ENCODE measurements at regions not wholly inside any gene's neighbourhood (a gene's known extent, or its start where the extent isn't known, plus 50 kb on each side); places are given as distances from the start of the nearest gene placed in this dataset.

DNA sequence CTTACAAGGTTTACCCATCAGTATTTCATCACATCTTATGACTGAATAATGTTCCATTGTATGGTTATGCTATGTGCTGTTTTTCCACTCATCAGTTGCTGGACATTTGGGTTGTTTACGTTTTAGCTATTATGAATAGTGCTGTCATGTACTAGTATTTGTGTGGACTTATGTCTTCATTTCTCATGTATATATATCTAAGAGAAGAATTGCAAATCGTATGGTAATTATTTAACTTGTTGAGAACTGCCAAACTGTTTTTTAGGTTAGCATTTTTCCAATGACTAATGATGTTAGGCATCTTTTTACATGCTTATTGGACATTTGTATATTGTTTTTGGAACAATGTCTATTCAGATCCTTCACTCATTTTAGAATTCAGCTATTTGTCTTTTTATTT lies 368.3 kb downstream of the LMO7 start:
- no peaks in the 10 kb centered on the region for H3K27me3 Mint-ChIP-seq
- H3K4me3 Mint-ChIP-seq: no peak overlapping the region
- no peak for ATAC-seq (ENCODE audit: low read depth in 2 of 2)
- H3K36me3 Mint-ChIP-seq: no peaks in the 10 kb centered on the region
- H3K9me3 Mint-ChIP-seq: peaks cover 0 to 2% (median 0%) of the 10 kb centered on the region in 7 donors
- H3K27ac Mint-ChIP-seq: no peak overlapping the region
- DNase-seq: no peak
- H3K4me1 Mint-ChIP-seq: no peaks in the 10 kb centered on the region

DNA sequence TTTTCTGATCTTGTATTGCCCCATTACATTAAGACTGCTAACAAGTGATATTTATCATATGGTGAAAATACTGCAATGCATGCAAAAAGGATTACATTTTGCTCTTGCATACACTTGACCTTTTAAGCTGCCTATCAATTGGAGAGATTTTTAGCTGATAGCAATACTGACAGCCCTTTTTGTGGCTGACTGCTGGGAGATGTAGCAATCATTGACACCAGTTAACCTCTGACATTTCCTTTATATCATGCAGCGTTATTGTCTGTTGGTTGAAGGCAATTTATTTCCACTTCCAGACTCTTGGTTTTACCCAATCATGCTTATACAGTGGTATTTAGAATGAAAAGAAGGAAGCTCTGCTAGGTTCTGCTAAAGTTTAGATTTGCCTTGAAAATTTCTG lies 364.0 kb downstream of the LMO7 start:
- no peaks in the 10 kb centered on the region for H3K27me3 Mint-ChIP-seq
- H3K27ac Mint-ChIP-seq: no peak overlapping the region
- H3K36me3 Mint-ChIP-seq: no peaks in the 10 kb centered on the region
- no peaks in the 10 kb centered on the region for H3K4me1 Mint-ChIP-seq
- DNase-seq: no peak
- H3K9me3 Mint-ChIP-seq: peaks cover 0 to 2% (median 0%) of the 10 kb centered on the region in 7 donors
- no peak for ATAC-seq (ENCODE audit: low read depth in 2 of 2)
- H3K4me3 Mint-ChIP-seq: no peak overlapping the region

DNA sequence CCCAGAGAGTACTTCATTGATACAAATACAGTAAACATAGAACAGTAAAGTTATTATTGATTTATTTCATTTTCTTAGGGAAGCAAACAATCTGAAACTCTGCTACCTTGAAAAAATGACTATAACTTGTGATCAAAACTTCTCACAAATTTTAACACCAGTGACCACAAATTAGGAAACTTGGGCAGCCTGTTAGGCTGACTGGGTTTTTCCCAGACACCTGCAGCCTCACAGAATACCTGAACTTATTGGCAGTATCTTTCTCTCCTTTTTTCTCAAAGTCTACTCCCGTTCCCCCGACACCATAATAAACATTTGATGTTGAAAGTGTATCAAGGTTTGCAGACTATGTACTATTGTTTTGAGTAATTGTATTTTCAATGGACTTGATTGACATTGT lies 360.5 kb downstream of the LMO7 start:
- Mint-ChIP-seq H3K9me3 (peaks cover 0 to 2% (median 0%) of the 10 kb centered on the region in 7 donors), H3K27ac (no peak overlapping the region), H3K4me1 (no peaks in the 10 kb centered on the region), H3K36me3 (no peaks in the 10 kb centered on the region), H3K27me3 (no peaks in the 10 kb centered on the region), H3K4me3 (no peak overlapping the region)
- ATAC-seq (ENCODE audit: low read depth in 2 of 2): no peak
- DNase-seq: no peak

DNA sequence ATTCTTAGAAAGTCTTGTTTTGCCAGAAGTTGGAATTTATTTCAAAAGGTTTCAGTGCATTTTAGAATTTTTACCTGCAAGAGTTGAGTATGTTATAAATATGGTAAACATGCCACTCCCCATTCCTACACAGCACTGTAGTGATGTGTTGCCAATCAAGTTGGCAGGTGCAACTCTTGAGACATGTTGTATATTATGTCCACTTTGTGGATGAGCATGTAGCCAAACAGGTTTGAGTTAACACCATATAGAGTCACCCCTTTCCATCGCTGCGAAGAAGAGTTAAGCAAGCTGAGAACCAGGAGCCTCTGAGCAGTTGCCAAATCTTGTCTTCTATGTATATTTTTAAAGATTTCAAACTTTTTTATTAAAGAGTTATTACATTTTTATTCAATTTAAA lies 359.8 kb downstream of the LMO7 start:
- Mint-ChIP-seq H3K27ac (no peak overlapping the region), H3K4me1 (no peaks in the 10 kb centered on the region), H3K9me3 (peaks cover 0 to 2% (median 0%) of the 10 kb centered on the region in 7 donors), H3K36me3 (no peaks in the 10 kb centered on the region), H3K4me3 (no peak overlapping the region), H3K27me3 (no peaks in the 10 kb centered on the region)
- ATAC-seq (ENCODE audit: low read depth in 2 of 2) (no peak), DNase-seq (no peak)

DNA sequence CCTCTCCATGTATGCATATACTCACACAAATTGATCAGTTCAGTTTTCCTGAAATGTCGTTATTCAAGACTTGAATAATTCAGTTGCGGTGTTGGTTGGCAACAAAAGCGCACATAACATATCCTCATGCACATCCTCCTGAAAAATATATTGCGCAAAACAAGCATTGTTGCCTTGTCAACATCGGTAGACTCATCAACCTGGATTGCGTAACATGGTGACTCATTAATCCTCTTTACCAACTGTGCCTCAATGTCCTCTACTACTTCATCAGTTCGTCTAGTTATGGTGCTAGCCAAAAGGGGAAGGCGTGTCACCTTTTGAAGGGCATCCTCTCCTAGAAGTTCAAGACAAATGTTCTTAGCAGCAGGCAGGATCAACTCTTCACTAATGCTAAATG lies 357.7 kb downstream of the LMO7 start:
- ATAC-seq (ENCODE audit: low read depth in 2 of 2): no peak
- H3K27me3 Mint-ChIP-seq: no peaks in the 10 kb centered on the region
- H3K9me3 Mint-ChIP-seq: peaks cover 0 to 16% (median 2%) of the 10 kb centered on the region in 7 donors
- H3K27ac Mint-ChIP-seq: no peak overlapping the region
- no peak overlapping the region for H3K4me3 Mint-ChIP-seq
- no peaks in the 10 kb centered on the region for H3K36me3 Mint-ChIP-seq
- H3K4me1 Mint-ChIP-seq: no peaks in the 10 kb centered on the region
- DNase-seq: no peak

DNA sequence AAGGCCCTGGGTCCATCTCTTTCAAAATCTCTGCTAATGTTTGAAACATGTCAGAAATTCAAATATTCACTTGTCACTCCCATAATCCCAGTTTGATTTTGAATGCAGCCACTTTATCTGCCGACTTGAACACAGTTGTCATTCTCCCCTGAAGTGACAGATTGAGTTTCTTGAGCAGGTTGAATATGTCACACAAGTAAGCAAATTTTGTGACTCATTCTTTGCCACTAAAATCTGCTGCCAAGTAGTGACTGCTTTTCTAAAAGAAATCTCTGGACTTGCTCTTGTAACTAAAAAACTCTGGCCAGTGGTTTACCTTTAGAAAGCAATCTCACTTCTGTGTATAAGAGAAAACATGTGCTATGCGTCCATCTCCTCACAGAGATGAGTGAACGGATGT lies 357.1 kb downstream of the LMO7 start:
- no peak overlapping the region for H3K27ac Mint-ChIP-seq
- no peaks in the 10 kb centered on the region for H3K27me3 Mint-ChIP-seq
- ATAC-seq (ENCODE audit: low read depth in 2 of 2) (no peak), DNase-seq (no peak)
- H3K9me3 Mint-ChIP-seq: peaks cover 0 to 16% (median 2%) of the 10 kb centered on the region in 7 donors
- no peaks in the 10 kb centered on the region for H3K4me1 Mint-ChIP-seq
- no peak overlapping the region for H3K4me3 Mint-ChIP-seq
- H3K36me3 Mint-ChIP-seq: no peaks in the 10 kb centered on the region

DNA sequence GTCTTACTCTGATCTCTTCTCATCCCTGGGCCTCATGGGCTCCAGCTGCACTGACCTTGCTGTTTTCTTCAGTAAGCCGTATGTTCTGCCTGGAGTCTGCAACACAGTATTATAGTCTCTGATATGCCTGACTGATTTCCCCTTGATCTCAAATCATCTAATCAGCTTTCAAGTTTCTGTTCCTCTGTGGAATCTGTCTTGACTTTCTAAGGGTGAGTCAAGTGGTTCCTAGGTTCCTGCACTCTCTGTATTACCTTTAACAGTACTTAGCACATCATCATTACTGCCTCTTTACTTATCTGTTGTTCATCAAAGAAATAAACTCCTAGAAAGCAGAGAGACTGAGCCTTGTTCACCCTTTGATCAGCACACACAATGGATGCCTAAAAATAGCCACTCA lies 350.7 kb downstream of the LMO7 start:
- peak; percentile 0 for DNase-seq
- Mint-ChIP-seq H3K27ac (no peak overlapping the region), H3K4me3 (no peak overlapping the region), H3K36me3 (no peaks in the 10 kb centered on the region), H3K9me3 (peaks cover 0 to 16% (median 2%) of the 10 kb centered on the region in 7 donors), H3K4me1 (peaks cover 4 to 6% (median 5%) of the 10 kb centered on the region in 3 donors), H3K27me3 (no peaks in the 10 kb centered on the region)
- peak; percentile 62 to 74 for ATAC-seq (ENCODE audit: low read depth in 2 of 2)

DNA sequence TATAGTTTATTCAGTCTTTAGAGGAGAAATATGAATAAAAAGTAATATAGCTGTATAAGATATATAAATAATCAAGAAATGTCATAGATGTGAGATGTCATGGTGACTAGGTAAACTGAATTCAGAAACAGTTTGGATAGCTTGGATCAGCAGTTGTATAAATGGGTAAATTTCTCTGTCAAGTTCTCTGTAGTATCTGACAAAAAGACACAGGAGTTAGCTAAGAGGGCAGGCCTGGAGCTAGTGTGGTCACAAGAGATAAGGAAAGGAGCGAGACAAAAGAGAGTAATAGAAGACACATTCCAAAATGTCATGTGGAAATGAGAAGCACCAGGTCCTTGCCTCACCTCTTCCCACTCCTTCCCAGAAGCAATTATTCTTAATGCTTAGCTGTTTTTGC lies 349.0 kb downstream of the LMO7 start:
- no peak overlapping the region for H3K4me3 Mint-ChIP-seq
- ATAC-seq (ENCODE audit: low read depth in 2 of 2): no peak
- H3K9me3 Mint-ChIP-seq: peaks cover 0 to 13% (median 0%) of the 10 kb centered on the region in 7 donors
- H3K4me1 Mint-ChIP-seq: peaks cover 4 to 6% (median 5%) of the 10 kb centered on the region in 3 donors
- peak overlapping the region in 1 of 6 donors; percentile 33 for H3K27ac Mint-ChIP-seq
- H3K27me3 Mint-ChIP-seq: no peaks in the 10 kb centered on the region
- H3K36me3 Mint-ChIP-seq: no peaks in the 10 kb centered on the region
- DNase-seq: no peak

DNA sequence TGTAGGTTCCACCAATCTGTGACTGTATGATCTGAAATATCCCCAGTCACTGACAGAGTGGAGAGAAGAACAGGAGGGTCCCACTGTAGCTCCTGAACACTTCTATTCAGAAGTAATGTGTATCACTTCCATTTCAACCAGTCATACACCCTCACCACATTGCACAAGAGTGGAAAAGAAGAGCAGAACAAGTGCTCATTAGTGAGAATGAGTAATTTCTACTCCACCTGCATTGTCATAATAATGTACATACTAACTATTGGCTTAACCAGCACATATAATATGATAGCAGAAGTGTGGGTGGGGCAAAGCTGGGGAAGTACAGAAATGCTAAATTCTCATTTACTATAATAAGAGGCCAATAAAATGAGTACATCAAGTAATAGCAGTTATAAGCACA lies 342.7 kb downstream of the LMO7 start:
- H3K4me1 Mint-ChIP-seq: no peaks in the 10 kb centered on the region
- H3K27me3 Mint-ChIP-seq: no peaks in the 10 kb centered on the region
- DNase-seq (no peak), ATAC-seq (ENCODE audit: low read depth in 2 of 2) (no peak)
- no peak overlapping the region for H3K27ac Mint-ChIP-seq
- no peaks in the 10 kb centered on the region for H3K9me3 Mint-ChIP-seq
- H3K36me3 Mint-ChIP-seq: no peaks in the 10 kb centered on the region
- H3K4me3 Mint-ChIP-seq: no peak overlapping the region

DNA sequence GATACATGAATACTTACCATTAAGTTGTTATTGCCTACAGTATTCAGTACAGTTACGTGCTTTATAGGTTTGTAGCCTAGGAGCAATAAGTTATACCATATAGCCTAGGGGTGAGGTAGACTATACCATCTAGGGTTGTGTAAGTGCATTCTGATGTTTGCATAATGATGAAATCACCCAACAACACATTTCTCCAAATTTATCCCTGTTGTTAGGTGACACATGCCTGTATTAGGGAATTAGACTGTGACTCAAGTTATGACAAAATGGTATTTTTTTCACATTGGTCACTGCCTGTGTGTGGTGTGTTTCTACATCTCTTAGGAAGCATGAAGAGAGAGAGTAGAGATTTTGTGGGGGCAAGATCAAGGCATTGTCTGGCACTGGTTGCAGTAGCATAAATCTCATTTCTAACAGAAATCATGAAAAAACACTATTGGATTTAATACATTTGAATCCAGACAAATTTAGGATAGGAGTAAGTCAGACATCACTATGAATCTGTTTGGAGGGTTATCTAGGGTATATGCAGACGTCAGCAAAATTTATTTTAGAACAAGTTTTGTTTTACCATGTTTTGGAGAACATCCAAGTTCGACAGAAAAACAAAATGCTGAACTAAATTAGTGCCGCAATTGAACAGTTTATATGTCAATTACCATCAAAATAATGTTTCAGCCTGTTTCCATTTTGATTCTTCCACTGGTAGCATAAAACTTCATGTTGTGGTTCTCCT lies 332.1 kb downstream of the LMO7 start:
- Mint-ChIP-seq H3K4me3 (no peak overlapping the region), H3K27ac (no peak overlapping the region), H3K27me3 (peaks cover 0 to 7% (median 5%) of the 10 kb centered on the region in 3 donors), H3K36me3 (no peaks in the 10 kb centered on the region), H3K9me3 (no peaks in the 10 kb centered on the region), H3K4me1 (no peaks in the 10 kb centered on the region)
- ATAC-seq (ENCODE audit: low read depth in 2 of 2) (no peak), DNase-seq (no peak)

DNA sequence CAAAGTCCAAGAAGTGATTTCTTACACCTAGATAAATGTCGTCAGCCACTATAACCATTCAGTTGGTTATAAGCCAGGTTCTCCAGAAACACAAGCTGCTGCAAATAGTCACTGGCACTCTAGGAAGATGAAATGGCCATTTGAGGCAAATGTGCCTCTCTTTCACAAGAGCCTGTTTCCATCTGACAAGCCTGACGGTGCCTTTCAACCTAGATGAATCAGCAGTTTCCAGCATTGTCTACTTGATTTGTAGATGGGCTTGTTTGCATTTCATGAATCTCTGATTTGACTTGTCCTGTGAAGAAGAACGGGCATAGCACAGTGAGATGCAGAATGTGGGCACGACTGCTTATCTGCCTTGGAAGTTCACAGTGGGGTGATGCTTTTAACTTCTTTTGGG lies 327.2 kb downstream of the LMO7 start:
- Mint-ChIP-seq H3K27ac (no peak overlapping the region), H3K36me3 (no peaks in the 10 kb centered on the region), H3K4me1 (no peaks in the 10 kb centered on the region), H3K27me3 (peaks cover 0 to 8% (median 5%) of the 10 kb centered on the region in 3 donors), H3K4me3 (no peak overlapping the region), H3K9me3 (peaks cover 0 to 8% (median 2%) of the 10 kb centered on the region in 7 donors)
- ATAC-seq (ENCODE audit: low read depth in 2 of 2) (no peak), DNase-seq (no peak)

DNA sequence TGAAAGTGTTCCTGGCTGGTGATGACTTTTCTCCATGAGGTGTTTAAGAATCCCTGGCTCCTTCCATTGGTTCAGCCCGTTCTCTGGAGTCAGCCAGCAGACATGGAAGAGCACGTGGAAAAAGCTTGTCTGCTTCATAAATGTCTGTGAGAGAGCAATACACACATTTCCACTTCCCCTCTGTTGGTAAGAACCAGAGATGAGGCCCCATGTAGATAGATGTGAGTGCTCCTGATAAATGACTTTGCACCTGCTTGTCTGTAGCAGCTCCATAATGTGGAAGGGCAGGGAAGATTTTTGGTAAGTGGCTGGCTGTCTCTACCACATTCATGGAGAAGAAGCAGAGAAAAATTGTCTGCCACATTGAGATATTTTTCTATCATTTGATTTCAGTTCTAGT lies 325.8 kb downstream of the LMO7 start:
- Mint-ChIP-seq H3K4me1 (no peaks in the 10 kb centered on the region), H3K9me3 (peaks cover 0 to 8% (median 2%) of the 10 kb centered on the region in 7 donors), H3K27ac (no peak overlapping the region), H3K27me3 (peaks cover 0 to 8% (median 5%) of the 10 kb centered on the region in 3 donors), H3K4me3 (no peak overlapping the region), H3K36me3 (no peaks in the 10 kb centered on the region)
- no peak for ATAC-seq (ENCODE audit: low read depth in 2 of 2)
- DNase-seq: no peak

DNA sequence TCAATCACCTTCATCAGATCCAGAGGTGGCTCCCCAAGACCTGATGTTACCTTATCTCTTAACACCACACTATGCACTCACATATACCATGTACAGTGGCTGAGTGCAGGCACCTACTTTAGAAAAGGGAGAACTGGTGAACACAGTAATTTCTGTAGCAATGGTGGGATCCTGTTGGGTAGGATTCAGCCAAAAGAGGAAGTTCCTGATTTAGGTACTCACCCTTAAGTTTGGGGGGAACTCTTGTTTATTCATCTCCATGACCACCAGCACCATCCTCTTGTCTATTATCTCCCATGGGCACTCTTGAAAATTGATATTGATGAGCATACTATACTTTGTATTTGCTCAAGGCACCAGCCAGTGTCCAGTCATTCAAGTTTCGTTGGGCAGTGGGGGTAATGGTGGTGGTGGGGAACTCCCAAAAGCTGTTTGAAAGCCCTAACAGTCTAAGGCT lies 324.4 kb downstream of the LMO7 start:
- ATAC-seq (ENCODE audit: low read depth in 2 of 2) (no peak), DNase-seq (no peak)
- Mint-ChIP-seq H3K9me3 (peaks cover 0 to 8% (median 3%) of the 10 kb centered on the region in 7 donors), H3K4me3 (no peak overlapping the region), H3K36me3 (no peaks in the 10 kb centered on the region), H3K27me3 (peaks cover 0 to 6% (median 1%) of the 10 kb centered on the region in 3 donors), H3K4me1 (no peaks in the 10 kb centered on the region), H3K27ac (no peak overlapping the region)

DNA sequence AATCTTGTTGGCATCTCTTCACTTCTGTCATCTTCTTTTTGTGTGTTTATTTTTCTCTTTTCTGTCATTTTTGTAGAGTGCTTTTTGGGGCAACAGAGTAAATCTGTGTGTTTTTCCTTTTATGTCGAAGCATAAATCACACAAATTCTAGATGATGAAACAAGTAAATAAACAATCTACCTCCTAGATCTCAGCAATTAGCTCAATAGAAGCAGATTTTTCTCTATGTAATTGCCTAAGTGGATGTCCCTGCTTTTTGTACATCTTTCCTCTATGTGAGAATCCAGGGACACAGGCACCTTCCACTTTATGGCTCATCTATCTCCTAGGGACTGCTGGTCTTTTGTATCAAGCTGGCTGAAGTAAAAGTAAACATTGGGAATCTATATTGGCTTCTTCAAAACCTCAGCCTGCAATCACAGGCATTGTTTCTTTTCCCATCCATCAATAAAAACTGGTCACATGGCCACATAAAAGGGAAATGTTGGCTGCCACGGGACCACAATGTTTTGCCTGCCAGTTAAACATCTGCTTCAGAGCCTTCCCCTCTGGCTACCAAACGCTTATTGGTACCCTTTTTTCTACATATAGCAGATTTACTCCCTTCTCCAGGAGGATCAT lies 323.8 kb downstream of the LMO7 start:
- Mint-ChIP-seq H3K36me3 (no peaks in the 10 kb centered on the region), H3K27me3 (peaks cover 0 to 4% (median 0%) of the 10 kb centered on the region in 3 donors), H3K9me3 (peaks cover 0 to 8% (median 3%) of the 10 kb centered on the region in 7 donors), H3K4me3 (no peak overlapping the region), H3K27ac (no peak overlapping the region), H3K4me1 (no peaks in the 10 kb centered on the region)
- ATAC-seq (ENCODE audit: low read depth in 2 of 2) (no peak), DNase-seq (no peak)
